Glomerular endothelial cell (primary cell): ENCODE measurements at regions not wholly inside any gene's neighbourhood (a gene's known extent, or its start where the extent isn't known, plus 50 kb on each side); places are given as distances from the start of the nearest gene placed in this dataset.
A peak's percentile ranks its signal among the peaks of the same experiment; 100 is the strongest.

Experiments
- DNase-seq: peaks from one replicate; pipeline ENCODE4 v3.0.0-alpha.2; 2011; ENCODE audit warnings: low read depth, low spot score; ENCODE audit errors: extremely low read depth

DNA sequence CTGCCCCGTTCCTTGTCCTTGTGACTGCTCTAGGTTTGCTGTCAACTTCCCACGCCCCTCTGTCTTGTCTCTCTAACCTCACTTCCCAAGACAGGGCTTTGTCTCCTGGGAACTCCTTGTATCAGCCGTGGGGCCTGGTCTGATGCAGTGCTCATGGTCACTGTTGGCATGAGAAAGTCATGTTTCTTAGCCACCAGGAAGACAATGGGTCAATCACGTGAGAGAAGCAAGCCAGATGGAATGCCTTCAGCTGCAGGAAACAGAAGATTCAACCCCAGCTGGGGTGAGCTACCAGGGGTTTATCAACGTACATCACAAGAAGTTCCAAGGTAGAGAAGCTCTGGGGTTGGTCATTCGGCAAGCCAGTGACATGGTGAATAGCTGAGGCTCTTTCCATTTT is 116.6 kb downstream of the IRF8 start:
- no peak for DNase-seq

DNA sequence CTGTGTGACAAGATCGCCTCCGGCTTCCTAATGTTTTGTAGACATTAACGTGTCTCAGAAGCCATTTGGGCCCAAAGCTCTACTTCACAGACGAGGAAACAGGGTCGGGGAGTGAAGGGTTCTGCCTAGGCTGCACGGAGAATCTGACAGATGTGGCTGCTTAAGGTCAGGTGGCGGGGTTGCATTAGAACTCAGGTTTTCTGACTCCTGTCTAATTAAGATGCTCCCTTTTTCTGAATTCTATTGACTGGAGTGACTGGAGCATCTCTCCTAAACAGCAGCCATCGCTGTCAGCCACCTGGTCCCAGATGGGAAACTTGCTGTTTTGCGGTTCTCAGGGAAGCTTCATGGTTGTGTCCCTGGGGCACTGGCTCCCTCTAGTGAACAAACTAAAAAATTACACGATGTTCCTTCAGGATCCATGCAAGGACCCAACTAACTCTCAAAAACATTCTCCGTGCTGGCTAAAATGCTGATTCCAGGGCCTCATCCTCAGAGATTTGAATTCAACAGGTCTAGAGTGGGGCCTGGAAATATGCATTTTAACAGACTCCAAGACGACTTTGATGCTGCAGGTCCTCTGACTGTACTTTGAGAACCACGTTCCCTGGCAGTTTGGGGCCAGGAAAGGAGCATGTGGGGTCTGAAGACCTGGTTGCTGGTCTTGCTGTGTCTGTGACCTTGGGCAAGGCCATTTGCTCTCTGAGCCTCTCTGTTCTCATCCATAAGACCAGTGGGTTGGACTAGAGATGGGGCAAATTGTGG is 117.4 kb downstream of the IRF8 start:
- peak; percentile 23 for DNase-seq

DNA sequence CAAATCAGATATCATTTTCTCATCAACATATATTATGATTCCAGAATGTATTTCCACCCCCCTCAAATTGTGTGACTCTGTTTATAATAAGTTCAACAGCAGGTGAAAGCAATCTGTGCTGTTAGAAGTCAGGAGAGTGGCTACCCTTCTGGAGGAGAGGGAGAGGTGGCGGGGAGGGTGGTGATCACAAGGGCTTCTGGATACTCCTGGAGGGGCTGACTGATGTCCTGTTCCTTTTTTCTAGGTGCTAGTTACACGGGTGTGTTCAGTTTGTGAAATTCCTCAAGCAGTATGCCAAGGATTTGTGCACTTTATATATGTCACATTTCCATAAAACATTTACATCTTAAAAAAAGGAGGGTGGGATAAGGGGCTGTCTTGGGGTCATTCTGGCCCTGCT is 119.1 kb downstream of the IRF8 start:
- DNase-seq: no peak

GRCh38 chr16:86018487-86018886 is 119.5 kb downstream of the IRF8 start:
- no peak for DNase-seq

- no peak for DNase-seq
Measured at GRCh38 chr16:86018941-86019340, 120.0 kb downstream of the IRF8 start.

GRCh38 chr16:86019446-86020047 is 120.6 kb downstream of the IRF8 start:
- no peak for DNase-seq

DNA sequence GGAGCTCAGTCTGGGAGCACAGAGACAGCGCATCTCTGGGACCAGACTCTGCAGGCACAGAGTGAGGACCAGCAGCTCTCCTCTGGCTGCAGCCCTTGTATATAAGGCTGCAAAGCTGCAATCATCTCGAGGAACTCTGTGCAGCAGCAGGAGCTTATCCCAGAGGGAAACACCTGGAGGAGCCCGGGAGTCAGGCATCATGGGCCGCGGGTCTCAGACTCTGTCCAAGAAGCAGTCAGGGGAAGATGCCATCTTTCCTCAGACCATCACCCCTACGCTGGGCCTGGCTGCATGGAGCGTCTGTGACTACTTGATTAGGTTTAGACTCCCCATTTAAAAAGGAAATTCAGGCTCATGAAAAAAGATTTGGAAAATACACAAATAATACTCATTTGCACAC is 122.0 kb downstream of the IRF8 start:
- DNase-seq: no peak

- DNase-seq: no peak
Measured at GRCh38 chr16:86022381-86022960, 123.5 kb downstream of the IRF8 start.

- DNase-seq: no peak
Measured at GRCh38 chr16:86024210-86024609, 125.2 kb downstream of the IRF8 start.

- DNase-seq: no peak
Measured at GRCh38 chr16:86025706-86026105, 126.7 kb downstream of the IRF8 start.

- DNase-seq: no peak
Measured at GRCh38 chr16:86026171-86026910, 127.4 kb downstream of the IRF8 start.

- DNase-seq: no peak
Measured at GRCh38 chr16:86026916-86027315, 128.0 kb downstream of the IRF8 start.

- no peak for DNase-seq
Measured at GRCh38 chr16:86027373-86028126, 128.6 kb downstream of the IRF8 start.

DNA sequence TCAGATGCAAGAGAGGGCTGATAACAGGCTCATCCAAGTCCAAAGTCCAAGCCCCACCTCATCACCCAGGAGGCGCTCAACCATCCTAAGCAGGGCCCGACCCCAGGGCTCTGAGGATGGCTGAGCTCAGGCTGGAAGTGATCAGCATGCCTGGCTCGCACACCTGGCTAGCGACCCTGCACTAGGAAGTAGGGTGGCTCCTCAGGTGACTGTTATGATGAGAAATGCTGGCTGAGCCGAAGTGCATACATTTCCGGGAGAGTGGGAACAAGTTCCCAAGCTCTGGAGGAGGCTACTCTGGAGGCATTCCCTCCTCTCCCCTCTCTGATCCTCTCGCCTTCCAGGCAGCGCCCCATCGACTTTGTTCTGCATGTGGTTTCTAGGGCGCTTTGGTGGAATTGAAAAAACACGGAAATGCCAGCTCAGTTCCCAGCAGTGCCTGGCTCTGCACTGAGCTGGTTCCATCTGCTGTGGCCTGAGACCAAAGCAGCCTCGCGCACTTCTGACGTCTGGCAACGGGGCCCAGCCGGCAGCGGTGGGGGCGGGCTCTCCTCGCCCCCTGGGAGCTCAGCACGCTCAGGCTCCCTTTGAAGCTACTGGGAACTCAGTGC is 130.3 kb downstream of the IRF8 start:
- no peak for DNase-seq

DNA sequence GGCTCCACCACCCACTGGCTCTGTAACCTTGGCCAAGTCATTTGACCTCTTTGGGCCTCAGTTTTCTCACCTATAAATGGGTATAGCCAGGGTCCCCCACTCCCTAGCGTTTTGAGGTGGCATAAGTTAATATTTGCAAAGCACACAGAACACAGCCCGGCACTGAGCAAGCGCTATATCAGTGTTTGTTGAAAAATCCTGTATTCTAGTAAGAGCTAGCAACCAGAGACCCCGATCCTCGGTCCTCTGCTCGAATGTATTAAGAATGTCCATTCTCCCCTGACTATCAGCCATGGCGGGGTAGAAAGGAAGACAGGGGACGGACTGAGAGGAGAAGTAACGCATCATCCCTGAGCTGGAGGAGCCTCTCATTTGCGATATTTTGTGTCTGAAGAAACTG is 131.2 kb downstream of the IRF8 start:
- DNase-seq: no peak

GRCh38 chr16:86031141-86031678 is 132.2 kb downstream of the IRF8 start:
- no peak for DNase-seq

DNA sequence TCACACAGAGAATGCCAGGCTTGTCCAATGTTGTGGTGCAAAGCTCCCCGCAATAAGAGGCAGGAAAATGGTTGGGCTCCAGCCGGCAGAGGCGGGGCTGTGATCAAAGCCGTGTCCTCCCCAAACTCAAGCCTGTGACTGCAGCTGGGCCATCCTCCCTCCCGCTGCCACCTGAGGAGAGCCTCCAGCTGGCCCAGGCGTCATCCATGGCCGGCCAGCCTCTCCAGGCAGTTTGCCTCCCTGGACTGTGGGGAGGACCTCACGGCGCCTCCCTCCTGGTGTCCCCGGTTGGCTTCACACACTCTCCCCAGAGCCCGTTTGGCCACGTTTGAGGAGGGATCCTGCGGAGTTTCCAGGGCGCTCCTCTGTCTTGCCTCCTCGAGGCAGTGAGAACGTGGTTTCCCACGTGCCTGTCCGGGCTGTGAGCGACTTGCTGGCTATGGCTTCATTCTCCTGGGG is 134.1 kb downstream of the IRF8 start:
- DNase-seq: no peak

DNA sequence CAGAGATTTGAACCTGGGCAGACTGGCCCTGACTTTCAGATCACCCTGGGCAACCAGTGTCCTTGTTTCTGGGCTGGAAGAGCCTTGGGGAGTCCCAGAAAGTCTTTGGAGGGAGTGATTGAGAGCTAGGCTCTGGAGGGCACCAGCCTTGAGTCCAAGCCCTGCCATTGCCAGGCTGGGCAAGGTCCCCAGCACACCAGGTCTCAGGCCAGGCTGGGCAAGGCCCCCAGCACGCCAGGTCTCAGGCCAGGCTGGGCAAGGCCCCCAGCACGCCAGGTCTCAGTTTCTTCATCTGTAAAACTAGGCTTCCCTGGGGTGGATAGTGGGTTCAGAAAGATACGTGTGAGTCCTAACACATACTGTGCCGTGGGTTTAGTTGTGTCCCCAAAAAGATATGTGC is 135.0 kb downstream of the IRF8 start:
- no peak for DNase-seq

DNA sequence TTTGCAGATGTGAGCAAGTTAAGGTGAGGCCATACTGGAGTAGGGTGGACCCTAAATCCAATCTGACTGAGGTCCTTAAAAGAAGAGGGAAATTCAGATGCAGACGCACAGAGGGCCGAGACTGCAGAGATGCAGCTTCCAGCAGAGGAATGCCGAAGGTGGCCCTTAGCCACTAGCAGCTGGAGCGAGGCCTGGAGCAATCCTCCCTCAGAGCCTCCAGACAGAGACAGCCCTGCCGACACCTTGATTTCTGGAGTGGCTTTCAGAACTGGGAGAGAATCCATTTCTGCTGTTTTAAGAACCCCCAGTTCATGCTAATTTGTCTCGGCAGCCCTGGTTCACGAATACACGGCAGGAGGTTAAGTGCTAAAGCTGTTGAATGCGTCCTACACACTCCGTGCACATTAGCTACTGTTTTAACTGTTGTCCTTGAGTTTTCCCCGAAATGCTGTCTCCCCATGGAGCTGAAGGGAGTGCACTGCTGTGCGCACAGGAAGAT is 135.5 kb downstream of the IRF8 start:
- DNase-seq: no peak

GRCh38 chr16:86035906-86036305 is 136.9 kb downstream of the IRF8 start:
- DNase-seq: no peak
